ENCODE measurements at regions not wholly inside any gene's neighbourhood (a gene's known extent, or its start where the extent isn't known, plus 50 kb on each side); places are given as distances from the start of the nearest gene placed in this dataset.

GRCh38 chr3:147152476-147152875 lies 253.9 kb downstream of the ZIC4 start:
- DNase-seq (ENCODE audit: low read depth), result no peak
- TF ChIP-seq, protein P1, sequence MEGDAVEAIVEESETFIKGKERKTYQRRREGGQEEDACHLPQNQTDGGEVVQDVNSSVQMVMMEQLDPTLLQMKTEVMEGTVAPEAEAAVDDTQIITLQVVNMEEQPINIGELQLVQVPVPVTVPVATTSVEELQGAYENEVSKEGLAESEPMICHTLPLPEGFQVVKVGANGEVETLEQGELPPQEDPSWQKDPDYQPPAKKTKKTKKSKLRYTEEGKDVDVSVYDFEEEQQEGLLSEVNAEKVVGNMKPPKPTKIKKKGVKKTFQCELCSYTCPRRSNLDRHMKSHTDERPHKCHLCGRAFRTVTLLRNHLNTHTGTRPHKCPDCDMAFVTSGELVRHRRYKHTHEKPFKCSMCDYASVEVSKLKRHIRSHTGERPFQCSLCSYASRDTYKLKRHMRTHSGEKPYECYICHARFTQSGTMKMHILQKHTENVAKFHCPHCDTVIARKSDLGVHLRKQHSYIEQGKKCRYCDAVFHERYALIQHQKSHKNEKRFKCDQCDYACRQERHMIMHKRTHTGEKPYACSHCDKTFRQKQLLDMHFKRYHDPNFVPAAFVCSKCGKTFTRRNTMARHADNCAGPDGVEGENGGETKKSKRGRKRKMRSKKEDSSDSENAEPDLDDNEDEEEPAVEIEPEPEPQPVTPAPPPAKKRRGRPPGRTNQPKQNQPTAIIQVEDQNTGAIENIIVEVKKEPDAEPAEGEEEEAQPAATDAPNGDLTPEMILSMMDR (IDR thresholded peaks at IDR 0.05; ENCODE audit: insufficient read depth, low read depth, low read length, missing control alignments), result no peak
- H3K4me3 ChIP-seq (ENCODE audit: low read depth, low read length), result no peak overlapping the region

DNA sequence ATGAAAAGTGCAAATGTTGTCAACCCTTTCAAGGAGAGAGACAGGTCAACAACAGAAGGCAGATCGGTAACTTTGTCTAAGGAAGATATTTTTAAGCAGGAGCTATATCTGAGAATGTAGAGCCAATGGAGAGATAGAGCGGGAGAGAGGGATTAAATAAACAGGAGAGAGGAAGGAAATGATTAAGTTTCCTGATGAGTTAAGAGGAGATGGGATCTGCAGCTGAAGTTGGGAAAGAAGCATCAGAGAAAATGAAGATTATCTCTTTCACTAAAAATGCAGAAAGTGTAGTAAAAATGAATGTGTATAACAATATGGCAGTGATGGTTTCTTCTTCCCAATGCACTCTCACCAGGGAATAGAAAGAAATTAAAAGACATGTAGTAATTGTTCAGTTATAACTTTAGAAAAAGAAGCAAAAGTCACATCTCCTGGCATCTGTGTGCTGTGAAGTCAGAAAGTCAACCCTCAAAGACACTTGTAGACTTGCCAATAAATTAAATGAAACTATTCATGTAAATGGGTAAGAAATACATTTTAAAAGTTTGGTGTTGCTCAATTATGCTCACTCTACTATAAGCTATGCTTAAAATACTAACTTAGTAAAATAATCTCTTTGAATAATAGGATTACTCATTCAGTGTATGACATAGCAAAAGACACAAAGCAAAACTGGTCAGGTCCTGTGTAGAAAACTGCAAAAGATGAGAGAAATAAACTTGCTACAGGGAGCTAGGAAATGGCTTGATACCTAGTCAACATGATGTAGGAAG lies 264.6 kb downstream of the ZIC4 start:
- no peak for DNase-seq (ENCODE audit: low read depth)
- H3K4me3 ChIP-seq (ENCODE audit: low read depth, low read length), result no peak overlapping the region
- TF ChIP-seq, protein P1 (IDR thresholded peaks at IDR 0.05; ENCODE audit: insufficient read depth, low read depth, low read length, missing control alignments), result no peak

DNA sequence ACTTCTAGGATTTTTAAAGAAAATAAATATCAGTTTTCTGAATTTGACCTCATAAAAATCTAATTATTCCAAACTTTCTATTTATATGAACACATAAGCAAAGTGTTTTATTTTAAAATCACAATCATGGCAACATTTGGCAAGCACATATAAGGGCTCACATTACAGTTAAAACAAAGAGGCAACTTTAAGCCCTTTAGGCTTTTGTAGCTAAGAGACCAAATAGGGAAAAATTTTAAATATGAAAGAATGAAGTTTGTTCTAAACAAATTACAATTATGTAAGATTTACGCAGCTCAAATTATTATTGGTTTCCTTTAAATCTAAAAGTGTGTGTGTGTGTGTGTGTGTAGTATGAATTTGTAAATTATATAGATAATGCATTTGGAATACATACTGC lies 267.0 kb downstream of the ZIC4 start:
- DNase-seq (ENCODE audit: low read depth), result no peak
- TF ChIP-seq, protein P1 (IDR thresholded peaks at IDR 0.05; ENCODE audit: insufficient read depth, low read depth, low read length, missing control alignments), result no peak
- H3K4me3 ChIP-seq (ENCODE audit: low read depth, low read length), result no peak overlapping the region

DNA sequence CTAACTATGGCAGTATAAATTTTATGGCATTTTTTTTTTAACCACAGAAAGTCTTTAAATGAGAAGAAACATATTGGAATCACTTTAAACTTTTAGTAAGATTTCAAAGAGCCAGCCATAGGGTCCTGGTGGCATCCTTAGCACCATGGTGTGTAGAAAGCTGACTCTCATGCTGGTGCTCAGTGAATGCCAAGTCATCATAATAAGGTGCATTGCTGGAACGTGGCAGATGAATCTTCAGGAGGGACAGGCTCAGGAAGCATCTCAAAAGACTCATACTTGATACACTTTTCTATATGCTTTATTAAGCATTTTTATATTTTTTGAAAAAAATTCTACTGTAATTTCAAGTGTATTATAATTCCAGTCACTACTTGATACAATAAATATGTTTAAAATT lies 274.2 kb downstream of the ZIC4 start:
- H3K4me3 ChIP-seq (ENCODE audit: low read depth, low read length), result no peak overlapping the region
- TF ChIP-seq, protein P1 (IDR thresholded peaks at IDR 0.05; ENCODE audit: insufficient read depth, low read depth, low read length, missing control alignments), result no peak
- DNase-seq (ENCODE audit: low read depth), result no peak

DNA sequence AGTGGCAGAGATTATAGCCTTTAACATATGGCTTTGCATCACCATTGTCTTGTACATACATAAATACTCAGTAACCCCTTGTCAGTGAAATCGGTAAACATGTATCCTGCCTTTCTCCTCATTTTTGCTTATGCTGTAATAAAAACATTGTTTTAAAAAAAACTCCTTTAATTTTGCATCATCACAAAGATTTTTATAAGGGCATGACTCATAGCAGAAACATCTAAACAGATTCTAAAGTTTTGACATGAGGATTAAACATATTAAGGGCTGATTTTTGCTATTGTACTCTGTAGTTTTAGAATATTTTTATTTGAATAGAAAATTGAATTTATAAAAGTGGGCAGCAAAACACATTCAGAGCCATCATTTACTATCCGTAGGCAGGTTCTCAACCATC lies 275.9 kb downstream of the ZIC4 start:
- no peak overlapping the region for H3K4me3 ChIP-seq (ENCODE audit: low read depth, low read length)
- TF ChIP-seq, protein P1 (IDR thresholded peaks at IDR 0.05; ENCODE audit: insufficient read depth, low read depth, low read length, missing control alignments), result no peak
- DNase-seq (ENCODE audit: low read depth), result no peak

GRCh38 chr3:147129665-147130064 lies 276.7 kb downstream of the ZIC4 start:
- TF ChIP-seq, protein P1 (IDR thresholded peaks at IDR 0.05; ENCODE audit: insufficient read depth, low read depth, low read length, missing control alignments), result no peak
- DNase-seq (ENCODE audit: low read depth), result no peak
- no peak overlapping the region for H3K4me3 ChIP-seq (ENCODE audit: low read depth, low read length)

DNA sequence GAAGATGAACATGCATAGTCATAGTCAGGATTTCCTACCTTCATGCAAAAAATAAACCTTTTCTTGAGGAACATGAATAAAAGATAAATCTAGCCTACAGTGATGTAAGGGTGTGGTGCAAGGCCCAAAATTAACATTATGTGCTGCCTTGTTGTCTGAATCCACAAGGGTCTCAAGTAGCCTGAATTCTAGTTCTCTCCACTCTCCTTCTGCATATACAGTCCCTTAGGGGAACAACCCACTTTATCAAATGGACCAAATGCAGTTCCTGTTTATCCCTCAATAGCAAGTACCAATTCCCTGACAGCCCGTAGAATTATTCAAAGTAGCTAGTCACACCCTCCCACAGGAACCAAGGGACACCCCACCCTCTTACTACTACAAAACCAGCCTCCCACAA lies 284.0 kb downstream of the ZIC4 start:
- H3K4me3 ChIP-seq (ENCODE audit: low read depth, low read length), result no peak overlapping the region
- TF ChIP-seq, protein P1 (IDR thresholded peaks at IDR 0.05; ENCODE audit: insufficient read depth, low read depth, low read length, missing control alignments), result no peak
- no peak for DNase-seq (ENCODE audit: low read depth)

All from GM12865 (cell line).